GM12892 (cell line): ENCODE measurements at regions not wholly inside any gene's neighbourhood (a gene's known extent, or its start where the extent isn't known, plus 50 kb on each side); places are given as distances from the start of the nearest gene placed in this dataset.
"Not testable (repeated sequence)": the region's sequence is repeated elsewhere in the genome, so short reads cannot be mapped to it uniquely, and the experiment has no call there.

Experiments
- DNase-seq: peaks from one replicate; pipeline ENCODE4 v3.0.0; 2011; ENCODE audit not compliant: insufficient read length
- FAIRE-seq: peaks from 2 replicates; lab custom pipeline; 2011; peaks lifted over from hg19 to GRCh38; lab: Jason Lieb, UNC
- POLR2A ChIP-seq: IDR thresholded peaks from 2 replicates; pipeline ENCODE4 v1.6.1; 2011; ENCODE audit warnings: low read depth, low read length, control low read depth
- POLR2AphosphoS5 ChIP-seq: IDR thresholded peaks from 2 replicates; pipeline ENCODE4 v1.6.1; 2011; ENCODE audit warnings: low read depth, low read length, control low read depth
- TAF1 ChIP-seq: IDR thresholded peaks from 2 replicates; pipeline ENCODE4 v1.6.1; 2011; ENCODE audit warnings: low read depth, mild to moderate bottlenecking, control low read depth, low read length, borderline replicate concordance

DNA sequence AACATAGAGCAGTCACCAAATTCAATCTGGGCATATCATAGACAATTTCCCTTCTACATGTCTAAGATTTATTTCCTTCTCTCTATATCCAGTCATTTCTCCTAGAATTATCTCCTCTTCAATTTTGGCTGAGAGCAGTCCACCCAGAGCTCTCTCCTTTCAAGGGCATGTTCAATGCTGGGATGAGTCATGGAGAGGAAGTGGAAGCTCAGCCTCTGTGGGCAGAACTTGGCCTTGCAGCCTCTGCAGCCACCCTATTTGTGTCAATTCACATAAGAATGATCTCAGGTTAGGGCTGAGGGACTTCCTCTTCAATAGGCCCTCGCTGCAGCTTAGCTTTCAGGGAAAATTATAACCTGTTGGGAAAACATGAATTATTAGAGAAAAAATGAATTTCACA is 560.8 kb downstream of the POM121L12 start:
- DNase-seq: no peak

DNA sequence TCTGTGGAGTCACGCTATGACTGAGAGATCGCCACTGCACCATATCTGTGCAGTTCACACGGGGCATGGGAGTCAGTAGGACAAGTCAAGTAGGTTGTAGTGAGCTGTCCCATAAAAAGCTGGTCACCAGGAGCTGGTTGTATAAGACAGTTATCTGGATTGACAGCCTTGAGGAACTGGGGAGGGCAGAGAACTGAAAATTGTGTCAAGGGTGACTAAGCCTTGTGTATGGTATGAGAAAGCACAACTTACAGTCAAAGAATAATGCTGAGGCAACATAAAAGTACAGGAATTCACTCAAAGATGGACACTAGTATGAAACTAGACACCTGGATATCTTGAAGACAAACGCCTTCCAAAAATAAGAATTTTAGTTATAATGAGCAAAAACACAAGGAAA is 564.9 kb downstream of the POM121L12 start:
- DNase-seq (no peak), FAIRE-seq (no peak)
- TF ChIP-seq POLR2AphosphoS5 (no peak), POLR2A (no peak), TAF1 (no peak)

More for the DNA sequence above, 560.8 kb downstream of the POM121L12 start:
- TF ChIP-seq POLR2AphosphoS5 (no peak), POLR2A (no peak), TAF1 (no peak)
- no peak for FAIRE-seq

DNA sequence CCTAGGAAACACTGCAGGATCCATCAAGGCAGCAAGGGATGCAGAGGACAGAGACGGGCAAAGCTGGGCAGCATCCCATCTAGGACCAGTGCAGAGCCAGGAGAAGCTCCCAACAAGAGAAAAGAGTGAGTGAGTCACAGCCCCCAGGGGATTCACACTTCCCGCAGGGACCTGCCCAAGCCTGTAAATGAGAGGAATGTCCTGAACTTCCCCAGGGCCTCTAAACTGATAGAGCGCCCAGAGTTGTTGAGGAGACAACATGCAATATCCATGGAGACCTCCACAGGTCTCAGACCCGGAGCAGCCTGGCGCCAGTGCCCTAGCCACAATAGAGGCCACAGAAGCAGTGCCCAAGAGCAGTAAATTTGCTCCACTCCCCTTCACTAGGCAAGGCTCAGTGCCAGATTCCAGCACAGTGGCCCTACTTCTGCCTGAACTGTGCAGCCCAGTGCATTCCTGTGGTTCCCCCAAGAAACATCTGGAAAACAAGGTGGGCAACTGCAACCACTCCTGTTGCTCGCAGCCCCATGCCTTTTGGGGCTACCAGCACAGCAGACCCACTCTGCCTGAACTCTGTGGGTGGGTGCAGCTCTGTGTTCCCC is 567.5 kb downstream of the POM121L12 start:
- TF ChIP-seq POLR2AphosphoS5 (no peak), POLR2A (no peak), TAF1 (no peak)
- FAIRE-seq: no peak
- no peak for DNase-seq

DNA sequence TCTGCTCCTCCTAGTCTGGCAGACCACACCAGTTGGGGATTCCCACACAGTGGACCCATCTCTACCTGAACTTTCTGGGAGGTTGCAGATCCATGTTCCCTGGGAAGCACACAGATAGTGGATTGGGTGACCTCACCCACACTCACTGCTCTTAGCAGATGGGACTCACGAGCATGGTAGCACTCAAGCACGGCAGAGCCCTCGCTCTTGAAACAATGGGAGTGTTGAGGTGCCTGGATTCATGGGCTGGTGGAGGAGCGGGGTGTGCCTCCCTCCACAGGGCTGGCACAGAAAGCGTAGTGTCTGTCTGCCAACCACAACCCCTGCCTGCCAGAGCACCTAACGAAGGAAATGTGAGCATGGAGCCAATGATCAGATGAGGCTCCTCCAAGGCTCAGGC is 568.0 kb downstream of the POM121L12 start:
- FAIRE-seq: no peak
- DNase-seq: no peak
- TF ChIP-seq POLR2A (no peak), POLR2AphosphoS5 (no peak), TAF1 (no peak)

DNA sequence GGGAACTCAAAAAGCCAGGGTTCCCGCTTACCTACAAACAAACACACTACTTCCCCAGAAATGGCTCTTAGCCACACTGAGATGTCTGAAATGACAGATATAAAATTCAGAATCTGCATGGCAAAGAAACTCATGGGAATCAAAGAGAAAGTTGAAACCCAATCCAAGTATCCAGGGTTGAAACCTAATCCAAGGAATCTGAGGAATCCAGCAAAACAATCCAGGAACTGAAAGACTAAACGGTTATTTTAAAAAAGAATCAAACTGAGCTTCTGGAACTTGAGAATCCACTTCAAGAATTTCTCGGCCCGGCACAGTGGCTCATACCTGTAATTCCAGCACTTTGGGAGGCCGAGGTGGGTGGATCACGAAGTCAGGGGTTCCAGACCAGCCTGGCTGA is 568.8 kb downstream of the POM121L12 start:
- no peak for TF ChIP-seq POLR2AphosphoS5
- no peak for TF ChIP-seq TAF1
- TF ChIP-seq POLR2A: no peak
- FAIRE-seq (no peak), DNase-seq (no peak)

DNA sequence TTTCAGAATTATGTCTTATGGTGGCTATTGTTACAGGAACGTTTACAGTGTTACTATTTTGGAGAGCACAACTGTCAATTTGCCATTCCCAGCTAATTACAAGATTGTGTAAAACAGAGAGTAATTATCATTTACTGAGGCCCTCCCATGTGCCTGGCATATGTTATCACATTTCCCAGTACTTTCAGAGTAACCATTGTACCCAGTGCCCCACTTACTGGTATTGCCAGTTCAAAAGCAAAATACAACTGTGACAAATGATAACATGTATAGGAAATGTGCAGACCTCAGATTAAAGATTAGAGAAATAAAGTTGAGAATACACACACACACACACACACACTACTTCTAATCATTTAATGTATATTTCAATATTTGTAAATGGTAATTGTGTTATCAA is 572.5 kb downstream of the POM121L12 start:
- no peak for DNase-seq
- FAIRE-seq: no peak
- TF ChIP-seq POLR2AphosphoS5 (no peak), TAF1 (no peak), POLR2A (no peak)

DNA sequence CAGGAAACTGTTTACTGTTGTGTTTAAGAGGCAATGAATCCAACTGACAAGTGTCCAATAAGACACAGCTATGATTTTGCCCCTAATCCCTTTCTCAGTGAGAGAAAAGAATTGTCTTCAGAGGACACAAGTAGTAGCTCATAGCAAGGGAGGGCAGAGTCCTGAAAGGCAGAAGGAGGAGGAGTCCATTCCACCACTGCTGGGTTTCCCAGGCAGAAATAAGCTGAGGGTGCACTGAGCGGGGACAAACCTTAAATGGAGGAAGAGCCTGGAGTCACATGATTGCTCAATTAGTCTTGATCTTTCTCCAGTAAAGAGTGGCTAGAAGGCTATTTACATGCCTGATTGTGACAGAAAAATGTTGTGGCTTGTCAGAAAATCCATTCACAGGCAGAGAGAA is 573.8 kb downstream of the POM121L12 start:
- FAIRE-seq: no peak
- DNase-seq: no peak

DNA sequence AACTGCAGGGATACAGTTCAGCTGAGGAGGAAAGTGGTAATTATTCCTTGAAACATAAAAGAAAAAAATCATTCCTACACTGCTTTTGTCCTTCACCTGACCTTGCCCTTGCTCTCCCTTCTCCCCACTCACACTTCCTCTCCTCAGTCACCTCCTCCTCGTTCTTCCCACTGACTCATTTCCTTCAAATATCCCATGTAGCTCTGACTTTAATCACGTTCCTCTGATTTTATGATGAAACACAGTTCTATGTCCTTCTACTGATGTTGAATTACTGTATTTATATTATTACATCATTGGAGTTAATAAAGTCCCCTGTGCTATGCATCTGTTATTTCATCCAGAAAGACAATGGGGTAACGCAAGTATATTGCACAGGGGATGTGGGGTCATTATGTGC is 575.6 kb downstream of the POM121L12 start:
- DNase-seq: no peak
- TF ChIP-seq POLR2A (no peak), POLR2AphosphoS5 (no peak), TAF1 (no peak)
- FAIRE-seq: no peak

More for the DNA sequence above, 573.8 kb downstream of the POM121L12 start:
- no peak for TF ChIP-seq POLR2A
- no peak for TF ChIP-seq POLR2AphosphoS5
- no peak for TF ChIP-seq TAF1

DNA sequence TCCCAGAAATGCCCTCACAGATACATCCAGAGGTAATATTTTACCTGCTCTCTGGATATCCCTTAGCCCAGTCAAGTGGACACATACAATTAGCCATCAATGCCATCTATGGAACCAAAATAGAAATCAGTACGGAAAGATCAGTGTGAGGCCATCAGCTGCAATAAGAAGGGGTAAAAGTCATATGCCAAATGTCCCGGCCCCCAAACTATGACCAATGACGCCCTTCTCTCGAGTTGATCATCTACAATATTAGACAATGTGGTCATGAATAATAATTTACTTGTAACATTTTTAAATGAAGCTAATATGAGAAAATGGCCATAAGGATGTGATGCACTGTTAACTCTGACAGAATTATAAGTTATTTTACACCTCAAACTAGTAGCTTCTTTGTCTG is 588.9 kb downstream of the POM121L12 start:
- no peak for DNase-seq
- TF ChIP-seq POLR2AphosphoS5 (no peak), POLR2A (no peak), TAF1 (no peak)
- no peak for FAIRE-seq

DNA sequence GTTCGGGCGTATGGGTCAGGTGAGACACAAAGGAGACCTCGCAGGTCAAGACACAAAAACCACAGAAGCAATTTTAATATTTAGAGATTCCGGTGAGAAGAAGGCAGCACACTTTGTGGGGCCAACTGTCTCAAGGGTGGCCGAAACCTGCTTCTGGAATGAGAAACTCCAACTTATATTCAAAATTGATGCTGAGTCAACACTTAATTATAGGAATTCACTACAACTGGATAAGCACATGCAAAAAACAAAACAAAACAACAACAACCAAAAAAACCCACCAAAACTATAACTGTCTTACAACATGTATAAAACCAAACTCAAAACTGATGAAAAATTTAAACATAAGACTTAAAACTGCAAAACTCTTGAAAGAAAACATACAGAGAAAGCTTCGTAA is 593.3 kb downstream of the POM121L12 start:
- FAIRE-seq (no peak), DNase-seq (no peak)
- TF ChIP-seq POLR2AphosphoS5 (no peak), POLR2A (no peak), TAF1 (no peak)

DNA sequence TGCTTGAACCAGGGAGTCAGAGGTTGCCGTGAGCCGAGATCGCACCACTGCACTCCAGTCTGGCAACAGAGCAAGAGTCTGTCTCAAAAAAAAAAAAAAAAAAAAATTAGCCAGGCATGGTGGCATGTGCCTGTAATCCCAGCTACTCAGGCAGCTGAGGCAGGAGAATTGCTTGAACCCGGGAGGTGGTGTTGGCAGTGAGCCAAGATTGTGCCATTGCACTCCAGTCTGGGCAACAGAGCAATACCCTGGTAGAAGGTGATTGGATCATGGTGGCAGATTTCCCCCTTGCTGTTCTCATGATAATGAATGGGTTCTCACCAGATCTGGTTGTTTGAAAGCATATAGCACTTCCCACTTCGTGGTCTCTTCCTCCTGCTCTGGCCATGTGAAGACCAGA is 599.8 kb downstream of the POM121L12 start:
- not testable (repeated sequence) for FAIRE-seq, DNase-seq

DNA sequence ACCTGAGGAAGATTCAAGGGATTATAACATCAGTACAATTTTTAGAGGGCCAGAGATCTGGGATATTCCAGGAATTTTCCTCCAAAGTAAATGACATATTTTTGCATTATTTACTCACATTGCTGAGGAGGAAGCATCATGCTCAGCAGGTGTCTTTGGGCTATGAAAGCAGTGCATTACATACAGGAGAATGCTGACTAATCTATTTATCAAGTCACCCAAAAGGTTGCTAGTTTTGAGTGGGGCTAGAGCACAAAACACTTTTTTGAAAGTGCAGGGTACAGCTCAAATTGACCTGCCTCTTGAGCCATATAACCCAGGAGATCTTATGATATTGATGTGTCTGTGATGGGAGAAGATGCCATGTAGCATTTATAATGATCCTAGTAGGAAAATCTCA is 603.1 kb downstream of the POM121L12 start:
- DNase-seq (no peak), FAIRE-seq (no peak)
- TF ChIP-seq TAF1 (no peak), POLR2AphosphoS5 (no peak)
